Stimulated activated CD8-positive, alpha-beta memory T cell treated with anti-CD3 and anti-CD28 coated beads, Interleukin-12 subunit alpha, Interleukin-12 subunit beta, amount 100 ng/mL, for 1 hour (primary cell): ENCODE measurements at regions not wholly inside any gene's neighbourhood (a gene's known extent, or its start where the extent isn't known, plus 50 kb on each side); places are given as distances from the start of the nearest gene placed in this dataset.

Source experiments
- DNase-seq: peaks from one replicate; pipeline ENCODE4 v3.0.0-alpha.2; 2020; ENCODE audit warnings: low read depth

GRCh38 chr21:17979763-17980162, 160.6 kb upstream of the C21orf91 start:
- DNase-seq: no peak

- DNase-seq: no peak
Observed at GRCh38 chr21:17978895-17979294, 159.7 kb upstream of the C21orf91 start.

GRCh38 chr21:17976691-17977090, 157.5 kb upstream of the C21orf91 start:
- no peak for DNase-seq

GRCh38 chr21:17976139-17976538, 157.0 kb upstream of the C21orf91 start:
- DNase-seq: no peak

GRCh38 chr21:17967319-17967718, 148.2 kb upstream of the C21orf91 start:
- DNase-seq: no peak

- no peak for DNase-seq
Observed at GRCh38 chr21:17964716-17965115, 145.6 kb upstream of the C21orf91 start.

- DNase-seq: no peak
Observed at GRCh38 chr21:17964199-17964598, 145.0 kb upstream of the C21orf91 start.

- DNase-seq: no peak
Observed at GRCh38 chr21:17950591-17950990, 131.4 kb upstream of the C21orf91 start.

- DNase-seq: no peak
Observed at GRCh38 chr21:17949421-17949820, 130.3 kb upstream of the C21orf91 start.

GRCh38 chr21:17947531-17947930, 128.4 kb upstream of the C21orf91 start:
- DNase-seq: no peak

GRCh38 chr21:17931080-17931479, 111.9 kb upstream of the C21orf91 start:
- no peak for DNase-seq

GRCh38 chr21:17930093-17930492, 110.9 kb upstream of the C21orf91 start:
- DNase-seq: no peak

GRCh38 chr21:17929510-17929909, 110.4 kb upstream of the C21orf91 start:
- no peak for DNase-seq

- DNase-seq: no peak
Observed at GRCh38 chr21:17925899-17926298, 106.7 kb upstream of the C21orf91 start.

- DNase-seq: peak; percentile 9
Observed at GRCh38 chr21:17925000-17925610, 105.9 kb upstream of the C21orf91 start.

- DNase-seq: no peak
Observed at GRCh38 chr21:17921579-17922530, 102.7 kb upstream of the C21orf91 start.

GRCh38 chr21:17915976-17916375, 96.8 kb upstream of the C21orf91 start:
- DNase-seq: no peak

GRCh38 chr21:17911628-17912027, 92.5 kb upstream of the C21orf91 start:
- no peak for DNase-seq

- no peak for DNase-seq
Observed at GRCh38 chr21:17903929-17904639, 84.9 kb upstream of the C21orf91 start.

- no peak for DNase-seq
Observed at GRCh38 chr21:17903029-17903806, 84.1 kb upstream of the C21orf91 start.

GRCh38 chr21:17901458-17902079, 82.4 kb upstream of the C21orf91 start:
- no peak for DNase-seq

- no peak for DNase-seq
Observed at GRCh38 chr21:17900990-17901385, 81.8 kb upstream of the C21orf91 start.
